ENCODE measurements at regions not wholly inside any gene's neighbourhood (a gene's known extent, or its start where the extent isn't known, plus 50 kb on each side); places are given as distances from the start of the nearest gene placed in this dataset.

DNA sequence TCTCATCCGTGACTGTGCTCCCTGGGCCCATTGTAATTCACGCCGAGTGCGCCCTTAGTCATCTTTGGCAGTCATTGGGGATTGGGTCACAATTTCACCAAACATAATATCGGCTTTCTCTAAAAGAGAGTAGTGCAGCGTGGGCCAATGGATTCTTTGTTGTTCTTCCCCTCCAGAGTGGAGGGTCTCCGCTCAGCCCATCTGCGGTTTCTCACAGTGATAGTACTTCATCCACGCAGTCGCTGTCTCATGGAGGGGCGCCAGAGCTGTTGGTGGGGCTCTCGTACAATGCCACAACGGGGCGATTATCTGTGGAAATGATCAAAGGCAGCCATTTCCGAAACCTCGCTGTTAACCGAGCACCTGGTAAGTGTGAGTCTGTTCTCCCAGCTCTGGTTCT, 321.8 kb downstream of the SNAPC1 start:
- no peak for DNase-seq (ENCODE audit: low read depth)

DNA sequence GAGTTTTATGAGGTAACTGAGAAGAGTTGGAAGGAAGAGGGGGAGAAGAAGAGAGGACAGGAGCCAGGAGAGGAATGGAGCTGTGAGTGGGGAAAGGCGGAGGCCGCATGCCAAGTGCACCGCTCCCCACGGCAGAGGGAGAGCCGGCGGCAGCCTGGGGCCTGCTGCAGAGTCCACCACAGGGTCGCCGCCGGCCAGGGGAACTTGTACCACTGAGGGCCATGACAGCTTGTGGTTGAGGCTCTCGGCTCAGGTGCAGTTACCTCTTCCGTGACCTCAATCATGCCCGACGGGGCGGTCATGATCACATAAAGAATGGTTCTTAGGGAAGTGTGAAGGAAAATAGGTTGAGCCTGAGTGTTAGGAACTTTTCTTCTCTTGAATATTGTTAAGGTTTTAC, 325.0 kb downstream of the SNAPC1 start:
- no peak for DNase-seq (ENCODE audit: low read depth)

DNA sequence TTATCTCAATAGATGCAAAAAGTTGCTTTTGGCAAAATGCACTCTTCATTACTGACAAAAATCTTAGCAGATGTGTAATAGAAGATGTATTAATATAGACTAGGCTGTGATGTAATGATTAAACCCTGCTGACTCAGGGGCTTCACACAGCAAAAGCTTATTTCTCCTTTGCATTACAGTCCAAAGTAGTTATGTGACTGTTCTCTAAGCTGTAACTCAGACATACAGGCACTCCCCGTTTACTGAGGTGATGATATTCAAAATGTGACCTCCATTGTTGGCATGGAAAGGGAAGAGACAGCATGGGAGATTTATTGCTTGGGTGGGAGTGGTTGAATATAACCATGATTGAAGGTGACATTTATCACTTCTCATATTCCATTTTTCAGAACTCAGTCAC, 331.5 kb downstream of the SNAPC1 start:
- no peak for DNase-seq (ENCODE audit: low read depth)

- DNase-seq (ENCODE audit: low read depth) = no peak
Observed at GRCh38 chr14:62097072-62097471, 334.9 kb downstream of the SNAPC1 start.

DNA sequence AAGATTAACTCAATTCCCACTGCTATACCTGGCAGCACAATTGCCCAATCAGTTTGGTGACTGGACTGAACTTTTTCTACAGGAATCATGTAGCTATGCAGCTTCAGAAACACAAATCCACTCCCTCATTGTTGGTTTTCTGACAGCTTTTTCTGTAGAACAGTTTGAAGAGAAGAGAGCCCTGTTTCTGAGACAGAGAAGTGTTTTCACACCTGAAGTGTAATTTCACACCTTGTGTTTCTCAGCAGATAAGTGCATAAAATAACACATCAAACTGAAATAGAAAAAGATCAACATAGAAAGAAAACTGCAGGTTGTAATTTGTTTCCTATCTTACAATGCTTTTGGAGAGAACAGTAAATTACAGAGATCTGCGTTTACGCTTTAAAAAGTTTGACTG, 335.6 kb downstream of the SNAPC1 start:
- DNase-seq (ENCODE audit: low read depth) = no peak

DNA sequence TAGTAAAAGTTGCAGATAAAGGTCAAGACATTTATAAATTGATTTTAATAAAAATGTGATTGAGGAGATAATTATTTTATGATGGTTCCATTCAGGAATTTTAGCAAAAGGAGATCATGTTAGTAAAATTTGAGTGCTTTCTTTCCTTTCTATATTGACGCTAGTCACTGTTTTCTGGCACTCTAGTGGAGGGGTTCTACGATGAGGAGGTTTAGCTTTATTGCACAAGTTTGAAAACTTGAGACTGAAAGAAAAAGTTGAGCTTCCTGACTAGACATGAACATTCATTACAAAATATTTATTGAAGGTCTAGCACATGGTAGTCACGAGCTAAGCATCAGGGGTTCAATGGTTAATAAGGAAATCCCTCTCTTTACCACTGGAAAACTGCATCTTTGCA, 336.1 kb downstream of the SNAPC1 start:
- DNase-seq (ENCODE audit: low read depth) = no peak

GRCh38 chr14:62099091-62099490, 336.9 kb downstream of the SNAPC1 start:
- no peak for DNase-seq (ENCODE audit: low read depth)

DNA sequence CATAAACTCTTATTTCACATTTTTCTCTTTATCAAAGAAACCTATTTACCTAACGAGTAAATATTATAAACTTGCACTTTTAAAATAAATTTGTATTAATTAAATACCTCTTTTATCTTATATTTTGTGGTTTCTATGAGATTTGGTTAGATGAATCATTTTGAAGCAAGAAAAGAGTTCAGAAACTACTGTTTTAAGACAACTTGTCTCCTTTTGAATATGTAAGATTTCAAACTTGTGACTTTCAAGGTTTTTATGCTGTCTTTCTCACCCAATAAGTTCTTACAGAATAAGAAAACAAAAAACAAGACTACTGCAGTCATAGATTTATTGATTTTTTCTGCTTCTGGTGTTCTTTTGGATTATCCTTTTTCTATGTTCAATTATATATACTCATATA, 339.0 kb downstream of the SNAPC1 start:
- DNase-seq (ENCODE audit: low read depth) = no peak

GRCh38 chr14:62101673-62102348, 339.6 kb downstream of the SNAPC1 start:
- DNase-seq (ENCODE audit: low read depth) = no peak

DNA sequence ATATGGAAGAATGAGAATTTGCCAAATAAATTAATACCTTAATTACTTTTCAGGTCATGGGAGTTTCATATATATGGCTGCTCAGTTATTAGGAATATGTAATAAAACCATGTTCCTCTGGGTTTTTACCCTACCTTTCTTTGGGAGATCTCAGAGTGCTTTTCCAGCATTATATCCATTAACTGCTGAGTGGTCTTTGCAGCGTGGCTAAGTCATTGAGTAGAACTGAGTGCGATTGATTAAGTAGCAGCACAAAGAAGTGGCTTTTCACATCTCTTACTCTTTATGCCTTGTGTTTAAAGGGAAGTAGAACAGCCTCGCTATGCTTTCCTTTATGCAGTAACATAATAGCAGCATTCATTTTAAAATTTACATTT, 340.1 kb downstream of the SNAPC1 start:
- no peak for DNase-seq (ENCODE audit: low read depth)

GRCh38 chr14:62103464-62103863, 341.2 kb downstream of the SNAPC1 start:
- no peak for DNase-seq (ENCODE audit: low read depth)

- DNase-seq (ENCODE audit: low read depth) = no peak
Observed at GRCh38 chr14:62110941-62111340, 348.7 kb downstream of the SNAPC1 start.

GRCh38 chr14:62117010-62117750, 355.0 kb downstream of the SNAPC1 start:
- no peak for DNase-seq (ENCODE audit: low read depth)

DNA sequence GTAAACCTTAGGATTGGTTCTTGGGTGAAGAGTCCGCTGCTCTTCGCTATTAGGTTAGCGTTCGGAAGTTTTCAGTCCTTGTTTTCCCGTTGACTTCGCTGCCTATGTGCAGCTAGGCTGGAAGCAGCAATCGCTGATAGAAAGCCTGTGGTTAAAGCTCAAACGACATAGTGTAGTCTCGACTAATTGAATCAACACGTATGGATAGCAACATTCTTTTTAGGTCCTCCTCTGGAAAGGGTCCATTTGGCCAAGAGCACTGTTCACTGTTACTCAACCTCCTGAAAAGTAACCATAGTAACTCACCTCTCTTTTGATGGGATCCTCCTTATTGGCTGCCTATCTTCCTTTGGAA, 355.5 kb downstream of the SNAPC1 start:
- DNase-seq (ENCODE audit: low read depth) = no peak

GRCh38 chr14:62118461-62118860, 356.2 kb downstream of the SNAPC1 start:
- no peak for DNase-seq (ENCODE audit: low read depth)

DNA sequence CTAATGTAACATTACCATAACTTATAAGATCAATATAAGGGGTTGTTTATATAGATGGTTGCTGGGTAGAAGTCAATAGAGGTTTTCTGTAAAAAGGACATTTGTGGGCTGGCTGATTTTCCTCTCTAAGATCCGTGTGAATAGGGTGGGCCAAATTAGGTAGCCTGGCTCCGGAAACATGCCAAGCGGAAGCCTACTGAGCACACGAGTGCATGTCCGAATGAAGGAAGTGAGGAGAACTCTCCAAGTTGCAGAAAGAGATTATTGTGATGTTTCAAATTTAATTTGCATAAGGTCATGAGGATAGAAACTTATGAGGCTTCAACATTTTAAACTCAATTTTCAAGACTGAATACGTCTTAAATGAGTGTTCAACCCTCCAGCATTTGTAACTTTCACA, 356.7 kb downstream of the SNAPC1 start:
- DNase-seq (ENCODE audit: low read depth) = no peak

GRCh38 chr14:62123961-62124360, 361.7 kb downstream of the SNAPC1 start:
- no peak for DNase-seq (ENCODE audit: low read depth)

DNA sequence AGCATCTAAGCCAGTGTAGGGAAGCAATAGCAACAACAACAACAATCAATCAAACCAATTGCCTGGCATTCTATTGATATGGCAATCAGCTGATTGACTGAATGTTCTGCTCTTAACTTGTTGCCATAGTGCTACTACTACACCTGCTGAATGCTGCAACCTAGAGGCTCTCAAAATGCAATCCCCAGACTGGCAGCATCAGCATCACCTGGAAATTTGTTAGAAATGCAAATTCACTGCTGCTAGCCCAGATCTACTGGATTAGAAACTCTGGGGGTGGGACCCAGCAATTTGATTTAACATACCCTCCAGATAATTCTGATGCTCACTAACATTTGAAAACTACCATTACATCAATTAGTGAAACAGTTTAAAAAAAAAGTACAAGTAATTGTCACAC, 363.6 kb downstream of the SNAPC1 start:
- no peak for DNase-seq (ENCODE audit: low read depth)

DNA sequence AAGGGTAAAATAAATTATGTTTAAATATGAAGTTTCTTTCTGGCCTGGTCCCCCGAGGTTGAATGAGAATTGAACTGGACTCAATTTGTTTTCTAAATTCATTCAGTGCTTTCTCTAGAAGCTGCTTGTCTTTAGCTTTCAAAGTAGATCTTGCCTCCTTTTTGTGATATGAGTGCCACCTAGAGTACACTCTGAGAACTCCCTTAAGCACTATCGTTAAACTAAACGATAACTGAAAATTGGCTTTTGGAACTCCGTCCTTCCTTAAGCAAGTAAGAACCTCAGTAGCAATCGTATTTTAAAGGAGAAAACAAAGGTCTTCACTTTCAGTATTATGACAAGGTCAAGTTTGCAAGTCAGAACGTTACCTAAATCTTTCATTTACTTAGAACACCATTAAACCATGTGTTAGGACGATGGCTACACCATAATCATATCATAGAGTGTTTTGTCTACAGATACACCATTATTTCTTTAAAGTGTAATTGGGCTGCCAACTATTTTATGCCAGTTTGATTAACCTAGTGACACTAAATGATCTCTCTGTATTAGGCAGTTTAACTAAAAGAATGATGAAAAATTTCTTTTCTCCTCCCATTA, 364.8 kb downstream of the SNAPC1 start:
- peak; percentile 60 for DNase-seq (ENCODE audit: low read depth)

DNA sequence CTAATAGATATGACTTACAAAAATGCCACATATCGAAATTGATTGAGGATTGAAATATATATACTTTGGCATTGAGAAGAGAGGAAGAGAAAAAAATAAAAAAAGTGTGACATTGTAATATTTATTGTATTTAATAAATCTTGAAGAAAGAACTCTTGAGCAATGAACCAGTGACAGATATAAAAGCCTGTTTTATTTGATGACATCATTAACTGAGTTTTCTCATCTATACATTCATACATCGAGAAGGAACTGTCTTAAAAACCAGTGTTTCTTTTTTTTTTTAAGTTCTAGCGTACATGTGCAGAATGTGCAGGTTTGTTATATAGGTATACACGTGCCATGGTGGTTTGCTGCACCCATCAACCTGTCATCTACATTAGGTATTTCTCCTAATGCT, 368.2 kb downstream of the SNAPC1 start:
- no peak for DNase-seq (ENCODE audit: low read depth)

DNA sequence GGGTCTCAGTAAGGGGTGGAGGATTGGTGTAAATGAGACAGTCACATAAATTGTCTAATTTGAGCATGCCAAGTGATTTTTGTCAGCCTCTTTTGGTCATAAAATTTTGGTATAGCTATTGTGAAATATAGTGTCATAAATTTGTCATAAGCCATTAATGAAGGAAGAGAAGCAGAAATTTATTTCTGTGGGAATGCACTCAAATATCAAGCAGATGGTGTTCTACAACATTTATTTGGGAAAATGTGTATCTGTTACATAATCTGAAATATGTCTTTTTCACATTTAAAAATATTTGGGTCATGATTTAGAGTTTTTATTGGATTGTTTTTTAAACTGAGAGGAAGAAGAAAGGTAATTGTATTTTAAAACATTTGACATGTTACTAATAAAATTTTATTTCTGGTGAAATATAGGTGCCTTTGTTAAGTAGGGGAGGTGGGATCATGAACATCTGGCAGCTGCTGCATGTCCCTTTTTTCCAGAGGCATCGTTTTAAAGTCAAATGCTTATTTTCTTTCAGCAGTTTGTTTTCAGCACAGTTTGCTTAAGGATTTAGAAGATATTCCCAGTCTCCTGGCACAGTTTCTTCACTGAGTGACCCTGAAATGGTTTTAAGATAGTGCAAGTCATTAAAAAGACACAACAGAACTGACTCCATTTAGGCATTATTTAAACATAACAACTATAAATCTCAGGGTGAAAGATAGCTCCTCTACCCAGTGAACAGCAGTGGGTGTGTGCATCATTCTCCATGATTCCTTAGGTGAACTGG, 371.7 kb downstream of the SNAPC1 start:
- no peak for DNase-seq (ENCODE audit: low read depth)

GRCh38 chr14:62138593-62138992, 376.4 kb downstream of the SNAPC1 start:
- DNase-seq (ENCODE audit: low read depth) = peak; percentile 8
